Thoracic aorta (tissue), 2 donors: ENCODE measurements at regions not wholly inside any gene's neighbourhood (a gene's known extent, or its start where the extent isn't known, plus 50 kb on each side); places are given as distances from the start of the nearest gene placed in this dataset.

Experiments
- ATAC-seq: fragments of 150-250 bp; one replicate; pipeline ENCODE4 v1.8.0; 2017; ENCODE audit warnings: low read depth; ENCODE audit not compliant: insufficient number of reproducible peaks, low FRiP score
- DNase-seq: peaks from one replicate; pipeline ENCODE4 v3.0.0-alpha.2; 2020; ENCODE audit warnings: low spot score
- H3K27ac ChIP-seq, 2 donors: fragments of 200-600 bp; sonication (generic); 1 replicate in 1 of 2; 2 replicates in 1 of 2; pipeline ENCODE4 v1.5.1; 2016; ENCODE audit warnings: mild to moderate bottlenecking in 2 of 2, moderate library complexity in 2 of 2
- H3K27me3 ChIP-seq: fragments of 200-600 bp; sonication (generic); replicated peaks from 2 replicates; pipeline ENCODE4 v1.6.0; 2016; ENCODE audit warnings: mild to moderate bottlenecking; ENCODE audit not compliant: insufficient read depth
- H3K36me3 ChIP-seq: fragments of 200-600 bp; sonication (generic); one replicate; pipeline ENCODE4 v1.5.1; 2016
- H3K4me1 ChIP-seq, 2 donors: fragments of 200-600 bp; sonication (generic); 1 replicate in 1 of 2; 2 replicates in 1 of 2; pipeline versions ENCODE4 v1.5.1 to v1.6.0; 2016; ENCODE audit warnings: low read depth in 2 of 2, mild to moderate bottlenecking in 1 of 2; ENCODE audit not compliant: control insufficient read depth in 1 of 2
- H3K4me3 ChIP-seq: fragments of 200-600 bp; sonication (generic); 2 replicates; pipeline ENCODE4 v1.5.1; 2016; ENCODE audit warnings: mild to moderate bottlenecking
- H3K9me3 ChIP-seq: fragments of 200-600 bp; sonication (generic); 2 replicates; pipeline ENCODE4 v1.5.1; 2016
- TF ChIP-seq, protein P1 (sequence below): fragments of 200-600 bp; sonication (generic); IDR thresholded peaks from one replicate; pipeline ENCODE4 v1.5.1; 2019; ENCODE audit warnings: antibody characterized with exemption

- Histone ChIP-seq H3K4me1 (peaks cover 0 to 9% of the 10 kb centered on the region in 2 donors), H3K27ac (no peak overlapping the region), H3K27me3 (no peaks in the 10 kb centered on the region), H3K9me3 (peaks cover 10% of the 10 kb centered on the region), H3K36me3 (no peaks in the 10 kb centered on the region), H3K4me3 (no peak overlapping the region)
- DNase-seq, result no peak
- TF ChIP-seq, protein P1, sequence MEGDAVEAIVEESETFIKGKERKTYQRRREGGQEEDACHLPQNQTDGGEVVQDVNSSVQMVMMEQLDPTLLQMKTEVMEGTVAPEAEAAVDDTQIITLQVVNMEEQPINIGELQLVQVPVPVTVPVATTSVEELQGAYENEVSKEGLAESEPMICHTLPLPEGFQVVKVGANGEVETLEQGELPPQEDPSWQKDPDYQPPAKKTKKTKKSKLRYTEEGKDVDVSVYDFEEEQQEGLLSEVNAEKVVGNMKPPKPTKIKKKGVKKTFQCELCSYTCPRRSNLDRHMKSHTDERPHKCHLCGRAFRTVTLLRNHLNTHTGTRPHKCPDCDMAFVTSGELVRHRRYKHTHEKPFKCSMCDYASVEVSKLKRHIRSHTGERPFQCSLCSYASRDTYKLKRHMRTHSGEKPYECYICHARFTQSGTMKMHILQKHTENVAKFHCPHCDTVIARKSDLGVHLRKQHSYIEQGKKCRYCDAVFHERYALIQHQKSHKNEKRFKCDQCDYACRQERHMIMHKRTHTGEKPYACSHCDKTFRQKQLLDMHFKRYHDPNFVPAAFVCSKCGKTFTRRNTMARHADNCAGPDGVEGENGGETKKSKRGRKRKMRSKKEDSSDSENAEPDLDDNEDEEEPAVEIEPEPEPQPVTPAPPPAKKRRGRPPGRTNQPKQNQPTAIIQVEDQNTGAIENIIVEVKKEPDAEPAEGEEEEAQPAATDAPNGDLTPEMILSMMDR, result no peak
- ATAC-seq, result no peak
Observed at GRCh38 chr11:70486731-70487130, 88.4 kb downstream of the CTTN start.

- Histone ChIP-seq H3K27ac (no peak overlapping the region), H3K4me1 (peaks cover 0 to 8% of the 10 kb centered on the region in 2 donors), H3K9me3 (peaks cover 10% of the 10 kb centered on the region), H3K4me3 (no peak overlapping the region), H3K27me3 (no peaks in the 10 kb centered on the region), H3K36me3 (no peaks in the 10 kb centered on the region)
- ATAC-seq (no peak), DNase-seq (no peak)
- TF ChIP-seq, protein P1, result no peak
Observed at GRCh38 chr11:70487160-70487559, 88.8 kb downstream of the CTTN start.

DNA sequence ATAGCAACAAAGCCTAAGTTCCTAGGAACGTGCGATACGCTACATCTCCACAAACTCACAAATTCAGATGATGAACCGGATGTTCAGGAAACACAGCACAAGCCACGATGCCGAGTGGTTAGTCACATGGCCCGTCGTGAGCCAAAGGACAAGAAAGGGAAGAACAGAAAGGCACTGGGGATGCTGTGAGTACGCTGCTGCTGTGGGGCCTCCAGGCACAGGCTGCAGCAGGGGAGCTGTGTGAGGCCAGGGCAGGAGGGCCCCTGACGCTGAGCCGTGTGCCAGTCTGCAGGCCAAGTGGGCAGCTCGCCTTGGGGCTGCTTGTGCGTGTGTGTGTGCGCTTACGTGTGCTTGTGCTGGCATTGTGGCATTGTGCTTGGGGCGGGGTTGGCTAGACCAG is 89.4 kb downstream of the CTTN start:
- Histone ChIP-seq H3K4me3 (no peak overlapping the region), H3K9me3 (peaks cover 10% of the 10 kb centered on the region), H3K27me3 (no peaks in the 10 kb centered on the region), H3K36me3 (no peaks in the 10 kb centered on the region), H3K27ac (no peak overlapping the region), H3K4me1 (peaks cover 0 to 2% of the 10 kb centered on the region in 2 donors)
- TF ChIP-seq, protein P1, result no peak
- ATAC-seq (no peak), DNase-seq (no peak)

- DNase-seq (no peak), ATAC-seq (no peak)
- no peak overlapping the region for H3K27ac ChIP-seq
- no peak overlapping the region for H3K4me3 ChIP-seq
- TF ChIP-seq, protein P1, result no peak
- H3K27me3 ChIP-seq, result no peaks in the 10 kb centered on the region
- no peaks in the 10 kb centered on the region for H3K4me1 ChIP-seq
- H3K36me3 ChIP-seq, result no peaks in the 10 kb centered on the region
- H3K9me3 ChIP-seq, result peaks cover 10% of the 10 kb centered on the region
Observed at GRCh38 chr11:70488171-70488703, 89.9 kb downstream of the CTTN start.

GRCh38 chr11:70489276-70489675 is 90.9 kb downstream of the CTTN start:
- DNase-seq (no peak), ATAC-seq (no peak)
- H3K9me3 ChIP-seq, result peaks cover 10% of the 10 kb centered on the region
- TF ChIP-seq, protein P1, result no peak
- H3K27me3 ChIP-seq, result no peaks in the 10 kb centered on the region
- H3K36me3 ChIP-seq, result no peaks in the 10 kb centered on the region
- H3K4me1 ChIP-seq, result no peaks in the 10 kb centered on the region
- no peak overlapping the region for H3K27ac ChIP-seq
- no peak overlapping the region for H3K4me3 ChIP-seq
